Tibial nerve (tissue), 4 donors: ENCODE measurements at regions not wholly inside any gene's neighbourhood (a gene's known extent, or its start where the extent isn't known, plus 50 kb on each side); places are given as distances from the start of the nearest gene placed in this dataset.

Experiments used
- CTCF ChIP-seq, 5 experiments: fragments of 200-600 bp in 3 of 5; fragments of 450-650 bp in 2 of 5; sonication (generic) in 3 of 5; IDR thresholded peaks; one replicate each; pipeline ENCODE4 v1.5.1; 2016 to 2019; ENCODE audit warnings: antibody characterized with exemption in 5 of 5, mild to moderate bottlenecking in 3 of 5, moderate library complexity in 2 of 5
- EP300 ChIP-seq, 2 donors: sonication (generic); formaldehyde crosslinking; IDR thresholded peaks; one replicate each; pipeline ENCODE4 v1.6.1; 2017; ENCODE audit warnings: antibody characterized with exemption in 2 of 2, mild to moderate bottlenecking in 1 of 2

GRCh38 chr6:91434576-91434975 lies 847.7 kb upstream of the MAP3K7 start:
- TF ChIP-seq EP300 (IDR thresholded peaks at IDR 0.05) (no peak), CTCF (IDR thresholded peaks at IDR 0.05) (no peak)
